ENCODE measurements at regions not wholly inside any gene's neighbourhood (a gene's known extent, or its start where the extent isn't known, plus 50 kb on each side); places are given as distances from the start of the nearest gene placed in this dataset.

DNA sequence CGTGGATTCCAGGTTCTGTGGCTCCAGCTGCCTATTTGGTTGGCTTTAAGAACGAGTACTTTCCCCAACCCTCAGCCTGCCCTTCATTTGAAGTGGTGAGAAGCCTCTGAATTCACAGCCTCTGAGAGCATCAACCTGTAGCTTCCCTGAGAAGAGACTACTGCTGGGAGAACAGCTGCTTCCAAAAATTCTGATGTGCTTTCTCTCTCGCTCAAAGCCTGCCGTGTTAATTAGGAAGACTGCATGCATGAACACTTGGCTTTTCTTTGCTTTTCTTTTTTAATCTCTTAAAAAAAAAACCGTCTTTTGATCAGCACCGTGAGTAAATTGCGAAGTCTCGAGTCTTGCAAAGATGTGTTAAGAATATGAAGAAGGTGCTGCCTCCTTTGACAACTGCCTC lies 153.4 kb upstream of the MAP1B start:
- no peak for DNase-seq

- DNase-seq = no peak
These were observed 152.9 kb upstream of the MAP1B start for GRCh38 chr5:71954329-71954728.

GRCh38 chr5:71955723-71956122 lies 151.6 kb upstream of the MAP1B start:
- no peak for DNase-seq

DNA sequence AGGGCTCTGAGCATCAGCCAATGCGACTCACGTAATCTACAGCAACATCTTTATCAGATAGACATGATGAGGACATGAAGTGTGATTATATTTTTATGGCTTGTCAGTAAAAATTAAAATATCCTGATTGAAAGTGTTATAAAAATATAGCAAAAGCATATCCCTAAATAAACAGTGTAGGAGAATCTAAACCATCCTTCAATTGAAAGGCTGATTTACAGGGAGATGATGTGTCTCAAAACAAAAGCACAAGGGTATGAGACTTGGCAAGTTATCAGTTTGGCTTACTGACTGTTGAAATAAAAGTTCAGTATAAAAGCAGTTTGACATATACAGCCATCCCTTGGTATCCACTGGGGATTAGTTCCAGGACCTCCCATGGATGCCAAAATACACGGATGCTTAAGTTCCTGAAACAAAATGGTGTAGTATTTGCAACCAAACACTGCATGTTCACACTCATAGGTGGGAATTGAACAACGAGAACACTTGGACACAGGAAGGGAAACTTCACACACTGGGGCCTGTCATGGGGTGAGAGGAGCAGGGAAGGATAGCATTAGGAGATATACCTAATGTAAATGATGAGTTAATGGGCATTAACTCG lies 149.9 kb upstream of the MAP1B start:
- DNase-seq = no peak

DNA sequence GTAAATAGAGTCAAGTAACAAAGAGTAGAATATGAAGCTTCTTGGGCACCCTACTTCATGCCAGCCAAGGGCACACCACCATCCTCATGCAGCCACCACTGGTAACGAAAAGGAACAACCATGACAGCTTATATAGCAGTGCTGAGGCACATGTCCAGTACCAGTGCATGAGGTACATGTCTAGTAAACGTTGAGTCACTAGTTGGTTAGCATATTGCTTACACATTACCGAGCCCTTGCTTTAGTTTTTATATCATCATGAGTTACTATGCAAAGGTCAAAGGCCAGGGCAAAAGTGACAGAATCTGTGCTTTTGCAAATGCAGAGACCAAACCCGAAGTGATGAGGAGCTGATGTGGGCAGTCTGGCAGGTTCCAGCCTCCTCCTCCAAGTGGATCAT lies 147.1 kb upstream of the MAP1B start:
- DNase-seq = no peak

DNA sequence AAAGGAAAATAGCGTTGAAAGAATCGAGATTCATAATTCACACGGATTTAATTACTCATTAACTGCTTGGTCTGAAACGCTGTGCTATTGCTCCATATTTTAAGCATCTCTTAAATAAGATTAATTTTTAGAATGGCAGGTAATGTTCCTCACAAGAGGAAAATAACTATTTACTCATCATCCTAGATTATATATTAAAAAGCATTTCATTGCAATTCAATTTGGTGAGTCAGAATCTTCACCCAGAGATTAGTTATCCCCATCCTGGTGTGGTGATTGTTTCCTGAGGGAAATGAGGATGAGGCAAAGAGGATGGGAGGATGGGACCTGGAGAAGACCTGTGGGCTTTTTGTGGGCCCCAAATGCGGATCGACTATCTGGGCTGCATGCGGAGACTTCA lies 145.5 kb upstream of the MAP1B start:
- no peak for DNase-seq

- no peak for DNase-seq
These were observed 137.8 kb upstream of the MAP1B start for GRCh38 chr5:71969460-71969859.

DNA sequence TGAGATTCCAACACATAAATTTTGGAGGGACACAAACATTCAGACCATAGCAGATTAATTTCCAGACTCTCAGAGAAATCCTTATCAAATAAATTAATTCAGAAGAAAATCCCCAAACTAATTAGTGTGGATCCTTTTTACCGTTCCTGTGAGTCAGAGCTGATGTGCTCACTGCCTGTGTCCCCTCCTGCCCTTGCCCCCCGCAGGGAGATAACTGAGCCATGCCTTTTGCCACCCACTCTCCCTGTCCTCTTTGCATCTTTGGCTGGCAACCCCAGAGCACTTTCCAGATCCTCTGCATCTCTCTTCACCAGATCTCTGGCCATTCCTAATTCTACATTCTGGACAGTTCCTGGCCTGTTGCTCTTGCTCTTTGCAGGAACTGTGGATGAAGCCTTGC lies 135.4 kb upstream of the MAP1B start:
- no peak for DNase-seq

DNA sequence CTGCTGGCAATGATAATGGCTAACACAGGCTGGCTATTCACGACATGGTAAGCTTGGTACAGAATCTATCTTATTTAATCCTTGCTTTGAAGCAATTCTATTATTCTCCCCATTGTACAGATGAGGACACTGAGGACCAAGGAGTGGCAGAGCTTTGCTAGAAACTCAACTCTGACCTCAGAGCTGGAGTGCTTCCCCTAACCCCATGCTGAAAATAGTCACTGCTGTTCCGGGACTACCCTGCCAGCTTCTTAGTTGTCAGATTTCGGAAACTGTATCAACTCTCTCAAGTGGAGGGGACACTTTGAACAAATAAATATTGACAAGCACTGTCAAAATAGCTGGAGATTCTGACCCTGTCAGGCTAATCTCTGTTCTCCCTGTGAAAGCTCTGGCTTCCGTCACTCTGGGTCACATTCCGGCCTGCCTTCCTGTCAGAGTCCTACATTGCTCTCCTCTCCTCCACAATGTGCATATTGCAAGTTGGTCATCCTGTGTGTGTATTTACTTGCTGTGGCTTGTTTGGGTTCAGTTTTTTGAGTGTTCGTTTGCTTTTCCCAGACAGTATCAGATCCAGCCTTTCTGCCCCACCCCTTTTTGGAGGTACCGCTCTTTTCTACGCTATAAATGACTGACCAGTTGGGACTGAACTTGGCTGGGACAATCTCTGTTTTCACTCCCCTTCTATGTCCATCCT lies 134.3 kb upstream of the MAP1B start:
- DNase-seq = no peak

DNA sequence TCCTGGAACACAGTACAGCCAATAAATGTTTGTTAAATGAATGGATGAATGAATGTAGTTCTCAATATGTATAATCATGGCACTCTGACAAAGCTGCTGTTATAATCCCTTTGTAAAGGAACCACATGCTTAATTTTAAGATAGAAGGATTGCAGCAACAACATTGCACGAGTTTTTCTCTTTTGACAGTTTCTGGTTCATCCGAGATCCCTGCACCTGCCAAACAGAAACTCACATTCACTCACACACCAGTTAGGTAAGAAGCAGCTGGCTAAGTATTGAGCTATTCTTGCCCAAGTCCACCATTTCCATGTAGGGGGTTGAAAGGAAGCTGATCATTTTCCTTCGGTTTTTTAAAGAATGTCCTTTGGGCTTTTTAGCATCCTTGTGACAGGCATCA lies 133.7 kb upstream of the MAP1B start:
- no peak for DNase-seq

DNA sequence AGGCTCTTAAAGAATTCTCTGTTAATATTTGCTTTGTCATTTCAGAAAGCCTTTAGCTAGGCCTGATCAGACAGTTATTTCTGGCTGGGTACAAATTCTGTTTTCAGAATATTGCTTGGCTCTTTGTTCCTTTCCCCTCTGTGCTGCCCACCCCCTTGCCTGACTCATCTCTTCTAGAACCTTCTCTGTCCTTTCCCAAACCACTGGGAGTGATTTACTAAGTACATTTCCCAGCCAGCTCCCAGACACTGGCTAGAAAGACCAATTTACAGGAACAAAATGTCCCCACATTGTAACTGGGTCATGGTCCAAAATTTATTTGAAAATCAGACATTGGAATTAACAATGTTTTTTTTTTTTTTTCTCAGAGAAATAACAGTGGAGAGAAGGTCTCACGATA lies 133.1 kb upstream of the MAP1B start:
- DNase-seq = no peak

- DNase-seq = no peak
These were observed 132.7 kb upstream of the MAP1B start for GRCh38 chr5:71974622-71975021.

DNA sequence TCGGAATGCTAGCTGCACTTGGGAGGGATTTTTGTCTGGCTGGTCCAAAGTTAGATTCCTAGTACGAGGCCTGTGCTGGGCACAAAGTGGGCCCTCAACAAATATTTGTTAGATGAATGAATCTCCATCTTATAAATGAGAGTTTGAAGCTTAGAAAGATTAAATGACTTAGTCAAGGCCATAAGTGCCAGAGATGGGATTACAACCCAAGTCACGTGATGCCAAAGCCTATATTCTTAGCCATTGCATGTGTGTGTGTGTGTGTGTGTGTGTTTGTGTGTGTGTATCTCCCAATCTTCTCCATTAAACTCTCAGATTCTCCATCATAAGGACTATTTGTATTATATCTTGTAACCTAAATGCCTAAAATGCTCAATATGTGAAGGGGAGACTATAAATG lies 130.8 kb upstream of the MAP1B start:
- DNase-seq = no peak

- no peak for DNase-seq
These were observed 130.0 kb upstream of the MAP1B start for GRCh38 chr5:71977311-71977710.

DNA sequence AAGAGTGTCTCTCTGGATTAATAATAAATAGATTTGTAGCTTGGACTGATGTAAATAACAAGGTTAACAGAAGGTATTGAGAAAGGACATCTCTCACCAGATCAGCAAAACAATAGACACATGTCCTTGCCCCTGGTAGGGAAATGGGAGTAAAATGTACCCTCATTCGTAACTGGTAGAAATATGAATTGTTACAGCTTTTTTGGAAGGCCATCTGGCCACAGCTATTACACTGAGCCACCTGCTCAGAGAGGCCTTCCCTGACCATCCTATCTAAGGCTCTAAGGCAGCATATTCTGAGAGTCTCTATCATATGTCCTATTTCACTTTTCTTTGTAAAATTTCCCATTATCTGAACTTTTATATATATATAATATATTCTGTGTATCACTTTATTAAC lies 129.1 kb upstream of the MAP1B start:
- no peak for DNase-seq

DNA sequence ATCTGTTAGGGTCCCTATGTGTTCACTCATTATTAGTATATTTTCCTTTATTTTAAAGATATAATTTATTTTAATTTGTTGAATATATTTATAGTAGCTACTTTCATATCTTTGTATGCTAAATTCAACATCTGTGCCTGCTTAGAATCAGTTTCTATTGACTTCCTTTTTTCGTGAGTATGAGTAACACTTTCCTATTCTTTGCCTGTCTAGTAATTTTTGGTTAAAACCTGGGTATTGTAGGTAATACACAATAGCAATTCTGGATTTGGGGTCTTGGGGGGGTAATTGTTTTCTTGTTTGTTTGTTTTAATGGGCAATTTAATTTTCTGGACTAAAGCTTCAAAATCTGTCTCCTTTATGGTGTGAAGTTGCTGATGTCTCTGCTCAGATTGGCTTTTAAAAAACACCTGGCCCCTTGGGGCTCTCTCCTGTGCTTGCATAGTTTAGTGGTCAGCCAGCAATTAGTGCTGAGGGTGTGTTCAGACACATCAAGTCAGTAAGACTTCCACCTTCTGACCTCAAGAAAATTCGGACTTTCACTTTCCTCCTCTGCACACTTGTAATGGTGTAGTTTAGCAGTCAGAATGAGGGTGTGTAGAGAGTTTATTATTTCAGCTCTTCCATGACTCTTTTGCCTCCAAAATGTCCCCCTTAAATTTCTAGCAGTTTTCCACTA lies 124.4 kb upstream of the MAP1B start:
- no peak for DNase-seq

DNA sequence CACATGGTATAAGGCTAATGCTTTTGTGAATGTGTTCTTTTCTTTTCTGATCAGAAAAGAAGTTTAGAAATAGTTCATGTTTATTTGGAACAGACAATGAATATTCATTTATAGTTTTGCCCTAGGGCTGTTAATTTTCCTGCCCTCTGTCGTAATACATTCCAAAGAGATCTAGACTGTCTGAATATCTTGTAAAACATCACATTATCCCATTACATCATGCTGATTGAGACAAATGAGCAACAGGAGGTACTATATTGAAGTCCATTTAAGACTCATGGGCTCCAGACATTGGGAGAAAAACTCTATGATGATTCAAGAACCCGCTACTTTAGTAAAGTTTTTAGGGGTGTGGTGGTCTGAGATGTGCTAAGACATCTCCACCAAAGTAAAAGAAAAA lies 121.2 kb upstream of the MAP1B start:
- DNase-seq = no peak

GRCh38 chr5:71988808-71989207 lies 118.5 kb upstream of the MAP1B start:
- DNase-seq = no peak

GRCh38 chr5:71993600-71993999 lies 113.7 kb upstream of the MAP1B start:
- DNase-seq = no peak

GRCh38 chr5:71996789-71997188 lies 110.5 kb upstream of the MAP1B start:
- DNase-seq = no peak

- DNase-seq = no peak
These were observed 108.5 kb upstream of the MAP1B start for GRCh38 chr5:71998746-71999145.

GRCh38 chr5:72000707-72001106 lies 106.6 kb upstream of the MAP1B start:
- no peak for DNase-seq

DNA sequence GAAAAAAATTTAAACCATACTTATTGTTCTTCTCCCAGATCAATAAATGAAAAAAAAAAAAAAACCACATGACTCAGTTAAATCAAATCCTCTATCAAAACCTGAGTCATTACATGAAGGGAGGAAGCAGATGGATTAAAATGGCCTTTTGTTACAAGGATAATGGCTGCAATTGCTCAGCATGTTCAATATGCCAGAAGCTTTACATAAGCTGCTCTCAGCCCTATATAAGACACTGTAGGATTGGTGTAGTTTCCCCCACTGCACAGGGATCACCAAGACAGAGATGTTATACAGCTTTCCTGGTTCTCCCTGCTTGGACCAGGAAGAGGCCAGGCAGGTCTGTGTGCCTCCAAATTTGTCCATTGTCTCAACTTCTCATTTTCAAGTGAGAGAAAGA lies 101.6 kb upstream of the MAP1B start:
- DNase-seq = no peak

DNA sequence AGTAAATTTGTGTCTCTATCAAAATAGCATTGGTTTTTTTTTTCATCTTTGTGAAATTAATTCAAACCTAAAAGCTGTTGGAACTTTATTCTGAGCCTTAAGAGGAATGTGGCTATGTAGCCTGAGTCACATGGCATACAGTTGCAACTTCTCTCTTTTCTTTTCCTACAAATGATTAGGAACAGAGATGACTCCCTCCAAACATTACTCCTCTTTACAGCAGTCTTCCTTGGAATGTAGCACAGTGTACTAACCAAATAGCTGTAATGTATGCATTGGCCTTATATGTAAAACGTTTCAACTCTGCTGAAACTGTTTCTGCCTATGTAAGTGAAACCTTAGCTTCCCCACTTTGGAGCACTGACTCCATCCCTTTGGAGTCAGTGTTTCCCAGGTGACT lies 100.9 kb upstream of the MAP1B start:
- DNase-seq = no peak

Measured in kidney glomerular epithelial cell (primary cell).